HepG2 (cell line): ENCODE measurements at regions not wholly inside any gene's neighbourhood (a gene's known extent, or its start where the extent isn't known, plus 50 kb on each side); places are given as distances from the start of the nearest gene placed in this dataset.
"Not testable (repeated sequence)": the region's sequence is repeated elsewhere in the genome, so short reads cannot be mapped to it uniquely, and the experiment has no call there.

ENCODE experiments used
- ATAC-seq: fragments of 200-7000 bp; cut with Tn5 transposase; 3 replicates; pipeline ENCODE4 v1.9.1; 2020; ENCODE audit warnings: mild to moderate bottlenecking, moderate library complexity
- BruUV-seq: library from RNA; stranded (reverse); fragments of 400-500 nt; replicated peaks from 2 replicates; lab custom pipeline; 2021; lab: Mats Ljungman, UMichigan
- CTCF ChIA-PET: fragments of 300-600 bp; formaldehyde crosslinking; extraction: SDS; loops from one replicate; lab custom pipeline; 2021; ENCODE audit warnings: low total read pairs, inconsistent platforms, low intra/inter-chr PET ratio; lab: Yijun Ruan, JAX
- POLR2A ChIA-PET: fragments of 350-600 bp; sonication (Branson Sonifier 250); formaldehyde crosslinking; loops from one replicate; lab custom pipeline; 2020; ENCODE audit warnings: antibody characterized with exemption, inconsistent platforms; lab: Yijun Ruan, JAX
- DNase-seq: peaks from one replicate; pipeline ENCODE4 v3.0.0-alpha.2; 2015; ENCODE audit warnings: low spot score
- FAIRE-seq: peaks from 3 replicates; lab custom pipeline; 2011; peaks lifted over from hg19 to GRCh38; lab: Jason Lieb, UNC
- H2AFZ ChIP-seq: one replicate; pipeline ENCODE4 v1.6.1; 2011; ENCODE audit warnings: low read length, inconsistent platforms
- H3K27ac ChIP-seq: fragments of 300-600 bp; 3 replicates; pipeline ENCODE4 v1.8.0; 2011; ENCODE audit warnings: mixed run types, mild to moderate bottlenecking, mixed read lengths, low read length, inconsistent platforms; ENCODE audit not compliant: insufficient read depth; ENCODE audit errors: extremely low read length
- H3K27me3 ChIP-seq, 2 experiments: fragments of 200-600 bp in 1 of 2; 2 replicates in 1 of 2; 3 replicates in 1 of 2; pipeline versions ENCODE4 v1.6.0 to v1.8.0; 2011; ENCODE audit warnings: low read length in 2 of 2, mild to moderate bottlenecking in 2 of 2, moderate library complexity in 2 of 2, inconsistent platforms in 1 of 2; ENCODE audit not compliant: insufficient read depth in 2 of 2, control insufficient read depth in 1 of 2
- H3K36me3 ChIP-seq, 2 experiments: fragments of 200-600 bp in 1 of 2; replicated peaks in 1 of 2; 2 replicates in 1 of 2; 3 replicates in 1 of 2; pipeline versions ENCODE4 v1.5.1 to v1.8.0; 2011; ENCODE audit warnings: low read length in 2 of 2, inconsistent platforms in 1 of 2; ENCODE audit not compliant: insufficient read depth in 2 of 2, control insufficient read depth in 1 of 2
- H3K4me1 ChIP-seq: 2 replicates; pipeline ENCODE4 v1.5.1; 2012; ENCODE audit warnings: low read length, inconsistent platforms; ENCODE audit not compliant: insufficient read depth
- H3K4me2 ChIP-seq: 2 replicates; pipeline ENCODE4 v1.6.0; 2011; ENCODE audit warnings: low read depth, low read length, inconsistent platforms
- H3K4me3 ChIP-seq, 3 experiments: fragments of 200-600 bp in 1 of 3; sonication (generic), shearing (Covaris generic) in 1 of 3; replicated peaks in 1 of 3; 2 replicates each; pipeline ENCODE4 v1.5.1; 2011 to 2016; ENCODE audit warnings: low read length in 3 of 3, inconsistent platforms in 2 of 3, low read depth in 2 of 3, mild to moderate bottlenecking in 2 of 3, control low read depth in 1 of 3, mixed read lengths in 1 of 3; ENCODE audit not compliant: insufficient read depth in 1 of 3
- H3K79me2 ChIP-seq: one replicate; pipeline ENCODE4 v1.6.1; 2011; ENCODE audit warnings: low read length, inconsistent platforms; ENCODE audit not compliant: insufficient read depth
- H3K9ac ChIP-seq: 2 replicates; pipeline ENCODE4 v1.6.0; 2011; ENCODE audit warnings: mild to moderate bottlenecking, low read depth, low read length, inconsistent platforms; ENCODE audit not compliant: insufficient read depth
- H3K9me3 ChIP-seq: 2 replicates; pipeline ENCODE4 v1.5.1; 2012; ENCODE audit warnings: mild to moderate bottlenecking, low read length
- H4K20me1 ChIP-seq: 2 replicates; pipeline ENCODE4 v1.6.0; 2011; ENCODE audit warnings: inconsistent platforms, mild to moderate bottlenecking, low read length, moderate library complexity; ENCODE audit not compliant: insufficient read depth
- CHD4 ChIP-seq: fragments of 200-600 bp; sonication (generic); IDR thresholded peaks from 2 replicates; pipeline ENCODE4 v1.7.0; 2017; ENCODE audit warnings: mild to moderate bottlenecking, low read length, borderline replicate concordance
- ZKSCAN1 ChIP-seq: fragments of 150-350 bp; IDR thresholded peaks from 2 replicates; pipeline ENCODE4 v1.6.1; 2014; ENCODE audit warnings: low read length
- ZMYM2 ChIP-seq: sonication (generic); formaldehyde crosslinking; IDR thresholded peaks from 2 replicates; pipeline ENCODE4 v1.8.0; 2022; ENCODE audit warnings: mild to moderate bottlenecking, missing genetic modification reagents
- whole genome bisulfite sequencing: methylation state at CpG from one replicate; pipeline ENCODE4 v1.1.6; 2017; ENCODE audit warnings: low lambda C conversion rate; 5-methylcytosine and 5-hydroxymethylcytosine counted together
- in situ Hi-C: cut with HindIII; loops from 2 replicates; pipeline ENCODE4 v1.10.0; 2017; ENCODE audit warnings: low pct_unique_long_range_greater_than_20kb; ENCODE audit not compliant: extremely low pct_ligation_motif_present
- intact Hi-C: fragments of 100-400 bp; cut with micrococcal nuclease; formaldehyde crosslinking; loops from one replicate; pipeline ENCODE4 v1.10.0; 2022; ENCODE audit not compliant: unreplicated experiment

DNA sequence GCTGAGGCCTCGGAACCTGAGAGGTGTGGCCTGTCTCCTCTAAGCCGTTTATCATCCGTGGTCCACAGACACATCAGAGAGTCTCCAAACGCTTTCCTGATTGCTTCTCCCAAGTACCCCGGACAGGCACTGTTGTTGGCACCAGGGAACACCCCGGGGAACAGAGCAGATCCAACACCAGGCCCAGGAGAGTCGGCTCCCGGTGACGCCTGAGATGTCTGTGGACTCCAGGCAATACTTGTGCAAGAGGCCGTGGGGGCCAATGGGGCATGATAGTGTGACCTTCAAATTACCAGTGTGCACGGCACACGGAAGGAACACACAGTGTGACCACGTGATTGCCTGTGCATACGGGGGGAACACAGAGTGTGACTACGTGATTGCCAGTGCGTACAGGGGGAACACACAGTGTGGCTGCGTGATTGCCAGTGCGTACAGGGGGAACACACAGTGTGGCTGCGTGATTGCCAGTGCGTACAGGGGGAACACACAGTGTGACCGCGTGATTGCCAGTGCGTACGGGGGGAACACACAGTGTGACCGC, 136.6 kb downstream of the RTP5 start:
- H3K4me2 ChIP-seq, H4K20me1 ChIP-seq, H3K79me2 ChIP-seq, in situ Hi-C loops, BruUV-seq, H3K9me3 ChIP-seq, H3K36me3 ChIP-seq, POLR2A ChIA-PET, CTCF ChIA-PET, intact Hi-C loops, H2AFZ ChIP-seq, DNase-seq, H3K4me3 ChIP-seq, H3K9ac ChIP-seq, ATAC-seq, FAIRE-seq, H3K27ac ChIP-seq: not testable (repeated sequence)
- WGBS = 68% methylated on average over 25 of the region's 25 CpGs
- Histone ChIP-seq H3K27me3 (peaks cover 0 to 13% of the 10 kb centered on the region in 2 experiments; a peak in 2 of 5 replicates), H3K4me1 (peaks cover 27% of the 10 kb centered on the region)
- TF ChIP-seq ZKSCAN1 = peak; percentile 97
- peak; percentile 66; the same call in 1 of the 2 replicates for TF ChIP-seq ZMYM2 (CRISPR knock-in tag)
- peak; percentile 80; the same call in 1 of the 2 replicates for TF ChIP-seq CHD4

GRCh38 chr2:242008908-242009307, 139.4 kb downstream of the RTP5 start:
- DNase-seq, intact Hi-C loops, H3K9me3 ChIP-seq, FAIRE-seq, ATAC-seq, H3K4me2 ChIP-seq, CTCF ChIA-PET, H4K20me1 ChIP-seq, in situ Hi-C loops, H3K27ac ChIP-seq, H2AFZ ChIP-seq, POLR2A ChIA-PET, H3K36me3 ChIP-seq, H3K4me3 ChIP-seq, BruUV-seq, H3K9ac ChIP-seq, H3K79me2 ChIP-seq: not testable (repeated sequence)
- Histone ChIP-seq H3K4me1 (peaks cover 18% of the 10 kb centered on the region), H3K27me3 (peaks cover 2 to 14% of the 10 kb centered on the region in 2 experiments; a peak in 4 of 5 replicates)
- WGBS = 80% methylated on average over 17 of the region's 24 CpGs
- TF ChIP-seq ZKSCAN1 = 0 out of 2 replicates have a peak, but pooled peaks have one; percentile 66
